ENCODE measurements at regions not wholly inside any gene's neighbourhood (a gene's known extent, or its start where the extent isn't known, plus 50 kb on each side); places are given as distances from the start of the nearest gene placed in this dataset.

- TF ChIP-seq EZH2 (IDR thresholded peaks at IDR 0.05; ENCODE audit: borderline replicate concordance, insufficient read depth, low read length, poor library complexity, severe bottlenecking) (no peak), RAD21 (conservative IDR thresholded peaks at IDR 0.05) (no peak)
These were observed 258.6 kb downstream of the FAM133A start for GRCh38 chrX:93932471-93933220.

All from neural cell (in vitro differentiated cells).